H1 (cell line): ENCODE measurements at regions not wholly inside any gene's neighbourhood (a gene's known extent, or its start where the extent isn't known, plus 50 kb on each side); places are given as distances from the start of the nearest gene placed in this dataset.

Experiments
- CTCF ChIA-PET: fragments of 300-600 bp; sonication (Branson Sonifier 250); formaldehyde crosslinking; loops from one replicate; lab custom pipeline; 2021; ENCODE audit not compliant: partially characterized antibody; lab: Charles Lee
- POLR2A ChIA-PET: fragments of 300-600 bp; sonication (Branson Sonifier 250); formaldehyde crosslinking; loops from one replicate; lab custom pipeline; 2021; ENCODE audit warnings: inconsistent platforms; ENCODE audit not compliant: partially characterized antibody; lab: Charles Lee
- DNase-seq, 2 experiments: peaks; one replicate each; pipeline versions ENCODE4 v3.0.0 to v3.0.0-alpha.2; 2010 to 2022; ENCODE audit warnings: low spot score in 2 of 2, low read depth in 1 of 2, mixed read lengths in 1 of 2
- FAIRE-seq: peaks from 2 replicates; lab custom pipeline; 2011; peaks lifted over from hg19 to GRCh38; lab: Jason Lieb, UNC
- H2AFZ ChIP-seq: 2 replicates; pipeline ENCODE4 v1.8.1; 2012; ENCODE audit warnings: low read length, inconsistent platforms
- H2AK5ac ChIP-seq: 2 replicates; pipeline ENCODE4 v1.6.1; 2013; ENCODE audit warnings: low read depth, low read length
- H2BK120ac ChIP-seq: replicated peaks from 2 replicates; pipeline ENCODE3; 2013; ENCODE audit warnings: low read depth, low read length, inconsistent platforms
- H2BK12ac ChIP-seq: 2 replicates; pipeline ENCODE4 v1.6.1; 2013; ENCODE audit warnings: low read depth, low read length
- H2BK15ac ChIP-seq: 2 replicates; pipeline ENCODE4 v1.6.1; 2013; ENCODE audit warnings: low read length
- H2BK20ac ChIP-seq: 2 replicates; pipeline ENCODE4 v1.6.1; 2013; ENCODE audit warnings: low read length
- H2BK5ac ChIP-seq: 2 replicates; pipeline ENCODE4 v1.6.1; 2013; ENCODE audit warnings: low read depth, low read length
- H3K14ac ChIP-seq: 2 replicates; pipeline ENCODE4 v1.6.1; 2013; ENCODE audit warnings: inconsistent platforms; ENCODE audit not compliant: insufficient read length
- H3K18ac ChIP-seq: 2 replicates; pipeline ENCODE4 v1.6.1; 2013; ENCODE audit warnings: low read length; ENCODE audit errors: extremely low read depth
- H3K23ac ChIP-seq: 2 replicates; pipeline ENCODE4 v1.6.1; 2013; ENCODE audit warnings: inconsistent platforms; ENCODE audit not compliant: insufficient read length
- H3K23me2 ChIP-seq: 2 replicates; pipeline ENCODE4 v1.6.1; 2013; ENCODE audit warnings: low read depth, low read length
- H3K27ac ChIP-seq: 2 replicates; pipeline ENCODE4 v1.6.1; 2011; ENCODE audit warnings: low read depth, low read length, inconsistent platforms
- H3K27me3 ChIP-seq, 4 experiments: replicated peaks in 1 of 4; 1 replicate in 1 of 4; 2 replicates in 3 of 4; pipeline versions ENCODE4 v1.6.1 to v1.8.1; 2011 to 2013; ENCODE audit warnings: low read length in 3 of 4, mild to moderate bottlenecking in 3 of 4, inconsistent platforms in 2 of 4, mixed read lengths in 2 of 4, moderate library complexity in 1 of 4; ENCODE audit not compliant: control insufficient read depth in 3 of 4, insufficient read depth in 3 of 4; ENCODE audit errors: extremely low read depth in 1 of 4
- H3K36me3 ChIP-seq, 4 experiments: 2 replicates each; pipeline versions ENCODE4 v1.6.1 to v1.8.1; 2011 to 2013; ENCODE audit warnings: mild to moderate bottlenecking in 4 of 4, low read length in 3 of 4, moderate library complexity in 2 of 4, control low read depth in 1 of 4, inconsistent platforms in 1 of 4; ENCODE audit not compliant: insufficient read depth in 4 of 4, control insufficient read depth in 2 of 4
- H3K4ac ChIP-seq: replicated peaks from 2 replicates; pipeline ENCODE3; 2013; ENCODE audit warnings: low read length, low read depth, mixed read lengths, inconsistent platforms; ENCODE audit not compliant: insufficient read length
- H3K4me1 ChIP-seq, 4 experiments: replicated peaks in 1 of 4; 1 replicate in 1 of 4; 2 replicates in 3 of 4; pipeline versions ENCODE4 v1.6.1 to v1.8.1; 2011 to 2013; ENCODE audit warnings: low read length in 3 of 4, inconsistent platforms in 2 of 4, mixed read lengths in 1 of 4; ENCODE audit not compliant: insufficient read depth in 4 of 4, control insufficient read depth in 3 of 4
- H3K4me2 ChIP-seq, 2 experiments: 2 replicates each; pipeline versions ENCODE4 v1.6.1 to v1.8.1; 2011 to 2013; ENCODE audit warnings: low read depth in 2 of 2, low read length in 2 of 2, control low read depth in 1 of 2, inconsistent platforms in 1 of 2, mild to moderate bottlenecking in 1 of 2; ENCODE audit not compliant: insufficient read depth in 1 of 2
- H3K4me3 ChIP-seq, 4 experiments: fragments of 200-600, 300-600 bp in 1 of 4; sonication (generic), shearing (Covaris generic), sonication (Bioruptor Twin) in 1 of 4; 2 replicates each; pipeline versions ENCODE4 v1.5.1 to v1.8.1; 2011 to 2016; ENCODE audit warnings: low read length in 4 of 4, low read depth in 3 of 4, control low read depth in 2 of 4, inconsistent platforms in 2 of 4, mild to moderate bottlenecking in 2 of 4, mixed read lengths in 1 of 4, moderate library complexity in 1 of 4; ENCODE audit not compliant: insufficient read depth in 2 of 4; ENCODE audit errors: extremely low read depth in 1 of 4
- H3K56ac ChIP-seq: replicated peaks from 2 replicates; pipeline ENCODE3; 2013; ENCODE audit warnings: low read depth, mild to moderate bottlenecking, mixed read lengths, low read length, inconsistent platforms; ENCODE audit not compliant: insufficient read length
- H3K79me1 ChIP-seq: 2 replicates; pipeline ENCODE4 v1.6.1; 2013; ENCODE audit warnings: low read depth, low read length, control low read depth
- H3K79me2 ChIP-seq, 2 experiments: 2 replicates each; pipeline versions ENCODE4 v1.6.1 to v1.8.1; 2012 to 2013; ENCODE audit warnings: low read length in 2 of 2, mild to moderate bottlenecking in 2 of 2, inconsistent platforms in 1 of 2; ENCODE audit not compliant: insufficient read depth in 2 of 2, control insufficient read depth in 1 of 2
- H3K9ac ChIP-seq, 4 experiments: replicated peaks in 1 of 4; 1 replicate in 1 of 4; 2 replicates in 3 of 4; pipeline versions ENCODE4 v1.6.1 to v1.8.1; 2011 to 2013; ENCODE audit warnings: low read depth in 3 of 4, low read length in 3 of 4, control low read depth in 2 of 4, mild to moderate bottlenecking in 2 of 4, moderate library complexity in 2 of 4, inconsistent platforms in 1 of 4; ENCODE audit errors: extremely low read depth in 1 of 4
- H3K9me3 ChIP-seq, 2 experiments: 2 replicates each; pipeline versions ENCODE4 v1.6.1 to v1.8.1; 2012 to 2013; ENCODE audit warnings: mild to moderate bottlenecking in 2 of 2, moderate library complexity in 2 of 2, control low read depth in 1 of 2, inconsistent platforms in 1 of 2, low read depth in 1 of 2, low read length in 1 of 2, mixed read lengths in 1 of 2; ENCODE audit not compliant: insufficient read depth in 2 of 2
- H4K20me1 ChIP-seq, 2 experiments: replicated peaks in 1 of 2; 2 replicates each; pipeline versions ENCODE3 to v1.8.1; 2011 to 2013; ENCODE audit warnings: inconsistent platforms in 2 of 2, low read length in 2 of 2, mild to moderate bottlenecking in 1 of 2; ENCODE audit not compliant: insufficient read depth in 2 of 2, control insufficient read depth in 1 of 2
- H4K5ac ChIP-seq: 2 replicates; pipeline ENCODE4 v1.6.1; 2013; ENCODE audit warnings: low read length, low read depth, mixed read lengths, inconsistent platforms; ENCODE audit not compliant: insufficient read length
- H4K8ac ChIP-seq: 2 replicates; pipeline ENCODE4 v1.8.0; 2013; ENCODE audit warnings: mild to moderate bottlenecking, moderate library complexity, low read length, inconsistent platforms; ENCODE audit not compliant: insufficient read depth; ENCODE audit errors: extremely low read depth
- H4K91ac ChIP-seq: replicated peaks from 2 replicates; pipeline ENCODE3; 2013; ENCODE audit warnings: low read length, mixed read lengths, inconsistent platforms; ENCODE audit not compliant: insufficient read length
- BCL11A ChIP-seq, 2 experiments: IDR thresholded peaks; one replicate each; pipeline ENCODE4 v1.6.1; 2011; ENCODE audit warnings: low read depth in 2 of 2, low read length in 2 of 2, mild to moderate bottlenecking in 2 of 2
- CBX5 ChIP-seq: fragments of 300-800, 300-1000 bp; sonication (generic); IDR thresholded peaks from 2 replicates; pipeline ENCODE4 v1.7.1; 2016; ENCODE audit warnings: antibody characterized with exemption, low read length, low read depth
- CEBPB ChIP-seq: IDR thresholded peaks from 2 replicates; pipeline ENCODE4 v1.6.1; 2012; ENCODE audit warnings: low read depth, low read length
- CTBP2 ChIP-seq: IDR thresholded peaks from 2 replicates; pipeline ENCODE4 v1.7.0; 2011; ENCODE audit warnings: borderline replicate concordance, mild to moderate bottlenecking, moderate library complexity, mixed read lengths, low read length; ENCODE audit not compliant: insufficient read depth, insufficient read length
- E2F6 ChIP-seq: IDR thresholded peaks from 2 replicates; pipeline ENCODE4 v1.6.1; 2012; ENCODE audit warnings: inconsistent platforms
- EP300 ChIP-seq, 2 experiments: IDR thresholded peaks; 1 replicate in 1 of 2; 2 replicates in 1 of 2; pipeline ENCODE4 v1.6.1; 2011 to 2012; ENCODE audit warnings: low read depth in 2 of 2, low read length in 2 of 2, mild to moderate bottlenecking in 2 of 2, borderline replicate concordance in 1 of 2, inconsistent platforms in 1 of 2, moderate library complexity in 1 of 2
- KDM5A ChIP-seq: fragments of 200-600 bp; IDR thresholded peaks from 2 replicates; pipeline ENCODE4 v1.7.1; 2012; ENCODE audit warnings: mild to moderate bottlenecking, low read length, inconsistent platforms, mixed read lengths
- MAX ChIP-seq: IDR thresholded peaks from 2 replicates; pipeline ENCODE4 v1.6.1; 2012; ENCODE audit warnings: inconsistent platforms
- PHF8 ChIP-seq: fragments of 200-600 bp; sonication (generic); conservative IDR thresholded peaks from 2 replicates; pipeline ENCODE4 v1.7.1; 2012; ENCODE audit warnings: low read depth, mild to moderate bottlenecking, inconsistent platforms, low read length, moderate library complexity
- POLR2A ChIP-seq, 2 experiments: IDR thresholded peaks; 1 replicate in 1 of 2; 2 replicates in 1 of 2; pipeline ENCODE4 v1.6.1; 2011; ENCODE audit warnings: low read depth in 2 of 2, low read length in 2 of 2, mild to moderate bottlenecking in 2 of 2; ENCODE audit errors: control extremely low read depth in 1 of 2
- RAD21 ChIP-seq, 2 experiments: IDR thresholded peaks in 1 of 2; conservative IDR thresholded peaks in 1 of 2; 2 replicates each; pipeline ENCODE4 v1.6.1; 2011; ENCODE audit warnings: low read depth in 2 of 2, low read length in 2 of 2, improper control_type of control experiment in 1 of 2, inconsistent platforms in 1 of 2, mild to moderate bottlenecking in 1 of 2, moderate library complexity in 1 of 2
- RFX5 ChIP-seq: IDR thresholded peaks from 2 replicates; pipeline ENCODE4 v1.6.1; 2011; ENCODE audit warnings: low read depth, low read length, improper control_type of control experiment, borderline replicate concordance
- SP2 ChIP-seq: IDR thresholded peaks from 2 replicates; pipeline ENCODE4 v1.6.1; 2012; ENCODE audit warnings: mild to moderate bottlenecking, low read length, inconsistent platforms
- TCF12 ChIP-seq: IDR thresholded peaks from 2 replicates; pipeline ENCODE4 v1.6.1; 2011; ENCODE audit warnings: low read depth, mild to moderate bottlenecking, low read length
- YY1 ChIP-seq: IDR thresholded peaks from 2 replicates; pipeline ENCODE4 v1.6.1; 2011; ENCODE audit warnings: low read depth, mild to moderate bottlenecking, low read length
- WGBS, 2 experiments: shearing (Covaris generic) in 1 of 2; methylation state at CpG; one replicate each; pipeline versions ENCODE4 v1.1.6 to v1.1.7; 2013 to 2015; ENCODE audit warnings: low lambda C conversion rate in 2 of 2, mixed read lengths in 2 of 2, inconsistent platforms in 1 of 2, low coverage in 1 of 2, missing lambda C conversion rate in 1 of 2; ENCODE audit not compliant: insufficient replicate concordance in 2 of 2, insufficient coverage in 1 of 2, insufficient read length in 1 of 2; ENCODE audit errors: extremely low coverage in 1 of 2, missing lambda C conversion rate in 1 of 2; 5-methylcytosine and 5-hydroxymethylcytosine counted together

- Histone ChIP-seq H3K9me3 (no peaks in the 10 kb centered on the region), H4K5ac (no peak overlapping the region), H2BK120ac (no peak overlapping the region), H4K8ac (no peak overlapping the region), H2AFZ (no peak overlapping the region), H3K23me2 (peaks cover 2% of the 10 kb centered on the region; the same call in 1 of the 2 replicates), H2AK5ac (no peak overlapping the region), H3K4me1 (no peaks in the 10 kb centered on the region), H3K36me3 (no peaks in the 10 kb centered on the region), H3K4me2 (no peak overlapping the region), H4K91ac (no peak overlapping the region), H3K14ac (no peak overlapping the region), H3K4me3 (no peak overlapping the region), H2BK12ac (no peak overlapping the region), H3K27ac (no peak overlapping the region), H3K9ac (no peak overlapping the region), H2BK5ac (no peak overlapping the region), H3K23ac (no peak overlapping the region), H3K27me3 (no peaks in the 10 kb centered on the region), H2BK15ac (no peak overlapping the region), H3K4ac (no peak overlapping the region), H4K20me1 (no peaks in the 10 kb centered on the region), H3K18ac (no peak overlapping the region), H2BK20ac (no peak overlapping the region), H3K79me1 (no peaks in the 10 kb centered on the region), H3K56ac (no peak overlapping the region), H3K79me2 (no peaks in the 10 kb centered on the region)
- FAIRE-seq (no peak), DNase-seq (no peak)
- POLR2A ChIA-PET = no interaction called here
- WGBS, 2 experiments = 77% methylated on average over 2 of the region's 2 CpGs; no CpG with 5 or more reads in 1 of the 2 experiments
- CTCF ChIA-PET = no interaction called here
- TF ChIP-seq MAX (no peak), KDM5A (no peak), CEBPB (no peak), RAD21 (IDR thresholded peaks at IDR 0.05 in 1 of 2, conservative IDR thresholded peaks at IDR 0.05 in 1 of 2; ENCODE audit: low read depth in 2 of 2, low read length in 2 of 2) (no peak), YY1 (no peak), SP2 (no peak), TCF12 (no peak), EP300 (IDR thresholded peaks at IDR 0.05; ENCODE audit: borderline replicate concordance in 1 of 2, low read depth in 2 of 2, low read length in 2 of 2) (no peak), CTBP2 (no peak), PHF8 (no peak), E2F6 (no peak), BCL11A (IDR thresholded peaks at IDR 0.05; ENCODE audit: low read depth in 2 of 2, low read length in 2 of 2) (no peak), CBX5 (no peak), RFX5 (no peak), POLR2A (IDR thresholded peaks at IDR 0.05; ENCODE audit: control extremely low read depth in 1 of 2, low read depth in 2 of 2, low read length in 2 of 2) (no peak)
Measured at GRCh38 chr5:147049764-147050163, 171.2 kb upstream of the PPP2R2B start.
